ENCODE measurements at regions not wholly inside any gene's neighbourhood (a gene's known extent, or its start where the extent isn't known, plus 50 kb on each side); places are given as distances from the start of the nearest gene placed in this dataset.

DNA sequence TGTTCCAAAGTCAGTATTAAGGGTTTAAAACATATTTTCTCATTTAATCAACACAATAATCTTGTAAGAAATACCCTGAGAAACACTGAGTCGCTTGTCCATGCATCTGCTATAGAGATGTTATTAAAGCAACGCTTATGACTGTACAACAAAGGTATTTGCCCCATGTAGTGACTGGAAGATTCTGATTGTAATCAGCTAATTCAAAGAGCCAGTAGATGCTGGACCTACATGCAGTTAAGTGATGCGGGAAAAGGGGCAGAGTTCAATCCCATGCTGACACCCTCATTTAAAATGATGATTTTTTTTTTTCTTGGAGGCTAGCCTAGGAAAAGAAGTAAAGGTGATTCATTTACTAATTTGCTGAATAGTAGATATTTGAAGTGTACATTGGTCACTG, 149.3 kb upstream of the MTAP start:
- DNase-seq (no peak), ATAC-seq (no peak)
- no peaks in the 10 kb centered on the region for H3K9me3 ChIP-seq
- intact Hi-C loops (cut with DNase I) = no loop called here
- WGBS, 2 donors = 54 to 63% methylated on average over 3 of the region's 3 CpGs
- no peaks in the 10 kb centered on the region for H3K27me3 ChIP-seq
- H3K4me3 ChIP-seq = no peak overlapping the region
- no peaks in the 10 kb centered on the region for H3K36me3 ChIP-seq (replicated peaks in 1 of 2; ENCODE audit: insufficient read depth in 1 of 2, low read depth in 2 of 2)
- TF ChIP-seq, protein P1, sequence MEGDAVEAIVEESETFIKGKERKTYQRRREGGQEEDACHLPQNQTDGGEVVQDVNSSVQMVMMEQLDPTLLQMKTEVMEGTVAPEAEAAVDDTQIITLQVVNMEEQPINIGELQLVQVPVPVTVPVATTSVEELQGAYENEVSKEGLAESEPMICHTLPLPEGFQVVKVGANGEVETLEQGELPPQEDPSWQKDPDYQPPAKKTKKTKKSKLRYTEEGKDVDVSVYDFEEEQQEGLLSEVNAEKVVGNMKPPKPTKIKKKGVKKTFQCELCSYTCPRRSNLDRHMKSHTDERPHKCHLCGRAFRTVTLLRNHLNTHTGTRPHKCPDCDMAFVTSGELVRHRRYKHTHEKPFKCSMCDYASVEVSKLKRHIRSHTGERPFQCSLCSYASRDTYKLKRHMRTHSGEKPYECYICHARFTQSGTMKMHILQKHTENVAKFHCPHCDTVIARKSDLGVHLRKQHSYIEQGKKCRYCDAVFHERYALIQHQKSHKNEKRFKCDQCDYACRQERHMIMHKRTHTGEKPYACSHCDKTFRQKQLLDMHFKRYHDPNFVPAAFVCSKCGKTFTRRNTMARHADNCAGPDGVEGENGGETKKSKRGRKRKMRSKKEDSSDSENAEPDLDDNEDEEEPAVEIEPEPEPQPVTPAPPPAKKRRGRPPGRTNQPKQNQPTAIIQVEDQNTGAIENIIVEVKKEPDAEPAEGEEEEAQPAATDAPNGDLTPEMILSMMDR (IDR thresholded peaks at IDR 0.05) = no peak
- TF ChIP-seq POLR2A (IDR thresholded peaks at IDR 0.05) = no peak
- H3K27ac ChIP-seq = no peak overlapping the region
- H3K4me1 ChIP-seq = no peaks in the 10 kb centered on the region

DNA sequence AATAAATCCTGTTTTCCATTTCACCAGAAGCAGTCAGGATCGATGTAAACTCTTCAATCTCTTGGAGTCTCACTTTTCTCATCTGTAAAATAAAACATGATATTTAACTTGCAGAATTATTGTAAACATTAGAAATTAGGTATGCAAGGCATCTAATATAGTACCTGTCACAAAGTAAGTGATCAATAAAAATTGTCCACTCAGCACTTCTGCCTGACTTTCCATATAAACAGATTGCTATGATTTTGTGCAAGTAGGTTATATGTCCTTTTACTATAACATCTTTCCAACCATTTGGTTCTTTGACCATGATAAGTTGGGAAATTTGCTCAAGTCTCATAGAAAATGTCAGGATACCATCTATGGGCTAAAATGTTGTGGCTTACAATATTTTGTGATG, 148.8 kb upstream of the MTAP start:
- 63 to 76% methylated on average over 1 of the region's 1 CpG for WGBS, 2 donors

DNA sequence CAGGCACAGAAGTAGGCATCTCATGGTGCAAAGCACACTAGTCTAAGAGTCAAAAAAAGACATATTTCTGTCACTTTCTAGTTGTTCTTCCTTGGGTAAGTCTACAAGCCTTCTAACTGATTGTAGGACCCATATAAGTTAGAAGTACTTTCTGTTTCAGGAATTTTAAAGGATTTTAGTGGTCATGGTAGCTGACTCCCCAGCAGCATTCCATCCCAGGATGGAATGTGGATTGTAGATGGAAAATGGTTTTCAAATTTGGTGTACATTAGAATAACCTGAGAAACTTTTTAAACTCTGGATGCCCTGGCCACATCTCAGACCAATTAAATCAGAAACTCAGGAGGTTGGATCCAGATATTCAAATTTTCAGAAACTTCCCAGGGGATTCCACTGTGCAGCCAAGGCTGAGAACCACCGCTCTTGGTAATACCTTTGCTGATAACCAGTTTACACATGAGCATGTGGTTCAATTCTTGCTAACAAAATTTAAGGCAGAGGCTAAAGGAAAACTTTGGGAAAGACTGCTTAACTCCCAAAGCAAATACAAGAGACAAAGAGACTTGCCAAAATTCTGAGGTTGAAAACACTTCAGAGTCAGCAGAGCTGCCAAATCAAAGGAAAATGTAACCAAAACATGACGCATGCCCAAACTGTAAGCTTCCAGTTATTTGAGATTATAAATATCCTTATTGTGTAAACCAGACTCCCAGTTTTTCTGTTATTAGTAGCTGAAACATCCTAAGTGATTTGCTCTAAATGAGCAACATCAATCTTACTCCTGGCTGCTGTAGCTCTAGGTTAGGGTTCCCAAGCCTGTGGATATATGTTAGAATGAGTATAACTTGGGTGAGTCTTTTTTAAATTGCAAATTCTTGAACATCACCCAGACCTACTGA, 145.4 kb upstream of the MTAP start:
- Histone ChIP-seq H3K9me3 (no peaks in the 10 kb centered on the region), H3K27ac (no peak overlapping the region), H3K4me1 (no peaks in the 10 kb centered on the region), H3K27me3 (no peaks in the 10 kb centered on the region), H3K36me3 (replicated peaks in 1 of 2; ENCODE audit: insufficient read depth in 1 of 2, low read depth in 2 of 2) (no peaks in the 10 kb centered on the region), H3K4me3 (no peak overlapping the region)
- TF ChIP-seq, protein P1 (IDR thresholded peaks at IDR 0.05) = no peak
- no peak for TF ChIP-seq POLR2A (IDR thresholded peaks at IDR 0.05)
- DNase-seq = no peak
- 30 to 31% methylated on average over 2 of the region's 2 CpGs for WGBS, 2 donors
- intact Hi-C loops (cut with DNase I) = no loop called here
- no peak for ATAC-seq

More for the DNA sequence above, 148.8 kb upstream of the MTAP start:
- no peaks in the 10 kb centered on the region for H3K27me3 ChIP-seq
- intact Hi-C loops (cut with DNase I) = no loop called here
- TF ChIP-seq, protein P1 (IDR thresholded peaks at IDR 0.05) = no peak
- no peak for TF ChIP-seq POLR2A (IDR thresholded peaks at IDR 0.05)
- H3K36me3 ChIP-seq (replicated peaks in 1 of 2; ENCODE audit: insufficient read depth in 1 of 2, low read depth in 2 of 2) = no peaks in the 10 kb centered on the region
- H3K4me1 ChIP-seq = no peaks in the 10 kb centered on the region
- DNase-seq (no peak), ATAC-seq (no peak)
- H3K9me3 ChIP-seq = no peaks in the 10 kb centered on the region
- no peak overlapping the region for H3K27ac ChIP-seq
- no peak overlapping the region for H3K4me3 ChIP-seq

DNA sequence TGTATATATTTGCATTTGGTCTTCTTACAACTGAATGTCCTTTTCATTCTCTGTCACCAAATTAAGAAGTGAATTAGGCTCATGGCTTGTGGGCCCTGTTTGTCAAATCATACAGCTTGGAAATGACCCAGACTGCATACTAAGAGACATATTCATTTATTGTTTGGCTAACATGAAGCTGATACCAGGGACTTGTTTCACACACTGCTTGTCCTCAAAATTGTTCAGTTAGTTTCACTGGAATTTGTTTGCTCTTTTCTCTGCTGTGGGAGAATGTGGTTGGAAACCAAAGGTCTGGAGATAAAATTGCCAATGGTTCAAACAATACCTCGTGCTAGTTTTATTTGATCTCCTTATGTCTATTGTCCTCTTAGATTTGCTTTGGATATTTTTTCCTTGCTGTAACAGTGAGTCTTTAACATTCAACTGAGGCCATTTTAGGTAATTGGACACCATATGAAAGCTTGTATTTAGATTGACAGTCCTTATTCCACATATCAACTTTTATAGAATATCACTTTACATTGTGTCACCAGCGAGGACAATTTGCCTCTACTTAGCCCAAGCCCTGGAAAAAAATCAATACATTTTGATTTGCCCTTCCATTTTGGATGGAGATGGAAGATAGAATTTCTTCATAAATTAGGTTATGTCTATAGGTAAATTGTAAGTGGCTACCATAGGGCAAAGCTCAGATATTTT, 144.3 kb upstream of the MTAP start:
- ATAC-seq = no peak
- TF ChIP-seq, protein P1 (IDR thresholded peaks at IDR 0.05) = no peak
- no peak overlapping the region for H3K4me3 ChIP-seq
- no peaks in the 10 kb centered on the region for H3K4me1 ChIP-seq
- intact Hi-C loops (cut with DNase I) = no loop called here
- 37 to 38% methylated on average over 2 of the region's 2 CpGs for WGBS, 2 donors
- no peaks in the 10 kb centered on the region for H3K9me3 ChIP-seq
- no peak overlapping the region for H3K27ac ChIP-seq
- H3K27me3 ChIP-seq = no peaks in the 10 kb centered on the region
- no peak for DNase-seq
- no peaks in the 10 kb centered on the region for H3K36me3 ChIP-seq (replicated peaks in 1 of 2; ENCODE audit: insufficient read depth in 1 of 2, low read depth in 2 of 2)
